ENCODE measurements at regions not wholly inside any gene's neighbourhood (a gene's known extent, or its start where the extent isn't known, plus 50 kb on each side); places are given as distances from the start of the nearest gene placed in this dataset.

GRCh38 chr10:128938558-128938957, 528.5 kb upstream of the MGMT start:
- no peak for TF ChIP-seq CTCF (IDR thresholded peaks at IDR 0.05; ENCODE audit: low read length)
- TF ChIP-seq EZH2 (IDR thresholded peaks at IDR 0.05; ENCODE audit: borderline replicate concordance, low read length) = no peak
